Esophagus squamous epithelium (tissue), 4 donors: ENCODE measurements at regions not wholly inside any gene's neighbourhood (a gene's known extent, or its start where the extent isn't known, plus 50 kb on each side); places are given as distances from the start of the nearest gene placed in this dataset.

ENCODE experiments used
- POLR2A ChIP-seq, 4 donors: fragments of 450-650 bp; IDR thresholded peaks; one replicate each; pipeline ENCODE4 v1.6.1; 2017; ENCODE audit warnings: antibody characterized with exemption in 4 of 4, mild to moderate bottlenecking in 4 of 4, moderate library complexity in 3 of 4
- TF ChIP-seq, protein P1 (sequence below), 6 experiments: fragments of 450-650 bp in 4 of 6; fragments of 200-600 bp in 2 of 6; sonication (generic) in 2 of 6; IDR thresholded peaks; one replicate each; pipeline ENCODE4 v1.5.1; 2016 to 2019; ENCODE audit warnings: antibody characterized with exemption in 6 of 6, mild to moderate bottlenecking in 4 of 6, moderate library complexity in 4 of 6

DNA sequence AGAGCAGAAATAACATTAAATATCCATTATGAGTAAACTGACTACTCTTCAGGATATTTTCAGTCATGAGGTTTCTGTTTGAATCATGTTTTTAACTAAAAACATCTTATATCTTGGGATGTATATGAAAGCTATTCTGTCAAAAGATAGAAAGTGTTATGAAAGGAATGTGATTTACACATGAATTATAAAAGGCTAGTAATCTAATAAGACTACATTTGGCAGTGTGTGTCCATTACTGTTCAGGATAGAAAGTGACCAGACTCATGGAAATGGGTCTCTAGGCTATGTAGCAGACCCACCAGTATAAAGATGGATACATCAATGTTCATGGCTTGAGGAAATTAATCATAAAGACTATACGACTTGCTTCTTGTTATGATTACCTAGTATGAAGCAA, 1328.2 kb upstream of the NUDT12 start:
- TF ChIP-seq, protein P1, sequence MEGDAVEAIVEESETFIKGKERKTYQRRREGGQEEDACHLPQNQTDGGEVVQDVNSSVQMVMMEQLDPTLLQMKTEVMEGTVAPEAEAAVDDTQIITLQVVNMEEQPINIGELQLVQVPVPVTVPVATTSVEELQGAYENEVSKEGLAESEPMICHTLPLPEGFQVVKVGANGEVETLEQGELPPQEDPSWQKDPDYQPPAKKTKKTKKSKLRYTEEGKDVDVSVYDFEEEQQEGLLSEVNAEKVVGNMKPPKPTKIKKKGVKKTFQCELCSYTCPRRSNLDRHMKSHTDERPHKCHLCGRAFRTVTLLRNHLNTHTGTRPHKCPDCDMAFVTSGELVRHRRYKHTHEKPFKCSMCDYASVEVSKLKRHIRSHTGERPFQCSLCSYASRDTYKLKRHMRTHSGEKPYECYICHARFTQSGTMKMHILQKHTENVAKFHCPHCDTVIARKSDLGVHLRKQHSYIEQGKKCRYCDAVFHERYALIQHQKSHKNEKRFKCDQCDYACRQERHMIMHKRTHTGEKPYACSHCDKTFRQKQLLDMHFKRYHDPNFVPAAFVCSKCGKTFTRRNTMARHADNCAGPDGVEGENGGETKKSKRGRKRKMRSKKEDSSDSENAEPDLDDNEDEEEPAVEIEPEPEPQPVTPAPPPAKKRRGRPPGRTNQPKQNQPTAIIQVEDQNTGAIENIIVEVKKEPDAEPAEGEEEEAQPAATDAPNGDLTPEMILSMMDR (IDR thresholded peaks at IDR 0.05): no peak
- TF ChIP-seq POLR2A (IDR thresholded peaks at IDR 0.05): no peak
